ENCODE measurements at regions not wholly inside any gene's neighbourhood (a gene's known extent, or its start where the extent isn't known, plus 50 kb on each side); places are given as distances from the start of the nearest gene placed in this dataset.

GRCh38 chr10:16014469-16014868 is 154.2 kb upstream of the MINDY3 start:
- DNase-seq (ENCODE audit: low read depth, low spot score) (no peak), ATAC-seq (no peak), FAIRE-seq (no peak)
- ChIA-PET POLR2A (no interaction called here), CTCF (no interaction called here), SMC1A (ENCODE audit: uncharacterized antibody, unreplicated experiment) (no interaction called here), RAD21 (ENCODE audit: unreplicated experiment) (no interaction called here)
- Histone ChIP-seq H3K4me1 (ENCODE audit: control insufficient read depth, insufficient read depth, low read length) (no peaks in the 10 kb centered on the region), H3K27me3 (replicated peaks in 1 of 2; ENCODE audit: control insufficient read depth in 2 of 2, insufficient read depth in 2 of 2, low read length in 1 of 2) (no peaks in the 10 kb centered on the region), H3K4me3 (no peak overlapping the region), H3K79me2 (ENCODE audit: control insufficient read depth, insufficient read depth, low read length) (no peaks in the 10 kb centered on the region), H4K20me1 (ENCODE audit: control insufficient read depth, insufficient read depth) (no peaks in the 10 kb centered on the region), H3K9me3 (replicated peaks; ENCODE audit: control insufficient read depth, insufficient read depth, low read length) (no peaks in the 10 kb centered on the region), H3K9ac (ENCODE audit: control insufficient read depth, insufficient read depth, low read length) (no peak overlapping the region), H3K4me2 (ENCODE audit: control insufficient read depth, insufficient read depth) (no peak overlapping the region), H2AFZ (ENCODE audit: control insufficient read depth, low read depth, low read length) (no peak overlapping the region), H3K36me3 (ENCODE audit: control insufficient read depth in 2 of 2, insufficient read depth in 2 of 2, low read length in 1 of 2) (no peaks in the 10 kb centered on the region), H3K27ac (ENCODE audit: control insufficient read depth, insufficient read depth) (no peak overlapping the region)
- intact Hi-C loops (cut with micrococcal nuclease; ENCODE audit: unreplicated experiment) = no loop called here
- 2% methylated on average over 3 of the region's 3 CpGs for WGBS (ENCODE audit: insufficient coverage, insufficient replicate concordance, low lambda C conversion rate, missing lambda C conversion rate)
- no peak for TF ChIP-seq ATF7 (IDR thresholded peaks at IDR 0.05; ENCODE audit: low read depth)
- no peak for TF ChIP-seq SPI1 (IDR thresholded peaks at IDR 0.05; ENCODE audit: borderline replicate concordance, insufficient read depth, low read depth, low read length)
- no peak for TF ChIP-seq SIN3A (IDR thresholded peaks at IDR 0.05; ENCODE audit: low read depth, low read length)
- no peak for TF ChIP-seq MEF2B (IDR thresholded peaks at IDR 0.05; ENCODE audit: partially characterized antibody, poor library complexity, severe bottlenecking)
- TF ChIP-seq PKNOX1 (IDR thresholded peaks at IDR 0.05) = no peak
- no peak for TF ChIP-seq CBFB (IDR thresholded peaks at IDR 0.05; ENCODE audit: low read depth)
- in situ Hi-C loops (cut with MboI) = no loop called here
- BruUV-seq (replicated peaks) = no TSS peak

GRCh38 chr10:16016688-16017087 is 156.4 kb upstream of the MINDY3 start:
- Histone ChIP-seq H4K20me1 (ENCODE audit: control insufficient read depth, insufficient read depth) (no peaks in the 10 kb centered on the region), H3K9ac (ENCODE audit: control insufficient read depth, insufficient read depth, low read length) (no peak overlapping the region), H3K4me1 (ENCODE audit: control insufficient read depth, insufficient read depth, low read length) (no peaks in the 10 kb centered on the region), H3K27ac (ENCODE audit: control insufficient read depth, insufficient read depth) (no peak overlapping the region), H3K4me2 (ENCODE audit: control insufficient read depth, insufficient read depth) (no peak overlapping the region), H3K9me3 (replicated peaks; ENCODE audit: control insufficient read depth, insufficient read depth, low read length) (no peaks in the 10 kb centered on the region), H3K27me3 (replicated peaks in 1 of 2; ENCODE audit: control insufficient read depth in 2 of 2, insufficient read depth in 2 of 2, low read length in 1 of 2) (no peaks in the 10 kb centered on the region), H3K79me2 (ENCODE audit: control insufficient read depth, insufficient read depth, low read length) (no peaks in the 10 kb centered on the region), H2AFZ (ENCODE audit: control insufficient read depth, low read depth, low read length) (no peak overlapping the region), H3K36me3 (ENCODE audit: control insufficient read depth in 2 of 2, insufficient read depth in 2 of 2, low read length in 1 of 2) (no peaks in the 10 kb centered on the region), H3K4me3 (no peak overlapping the region)
- in situ Hi-C loops (cut with MboI) (no loop called here), intact Hi-C loops (cut with micrococcal nuclease; ENCODE audit: unreplicated experiment) (no loop called here)
- WGBS (ENCODE audit: insufficient coverage, insufficient replicate concordance, low lambda C conversion rate, missing lambda C conversion rate) = 12% methylated on average over 4 of the region's 4 CpGs
- no TSS peak for BruUV-seq (replicated peaks)
- ChIA-PET POLR2A (no interaction called here), RAD21 (ENCODE audit: unreplicated experiment) (no interaction called here), SMC1A (ENCODE audit: uncharacterized antibody, unreplicated experiment) (interaction anchor here (1.1 kb wide), 1 partner anchor 18 kb away, joined by 3 read pairs; no protein-coding TSS in a partner anchor), CTCF (no interaction called here)
- ATAC-seq (no peak), DNase-seq (ENCODE audit: low read depth, low spot score) (no peak), FAIRE-seq (no peak)
- TF ChIP-seq STAT3 (IDR thresholded peaks at IDR 0.05; ENCODE audit: low read depth, low read length) = no peak

All from GM12878 (cell line).